H1 (cell line): ENCODE measurements at regions not wholly inside any gene's neighbourhood (a gene's known extent, or its start where the extent isn't known, plus 50 kb on each side); places are given as distances from the start of the nearest gene placed in this dataset.

Source experiments
- CHD7 ChIP-seq: fragments of 300-600 bp; sonication (generic); IDR thresholded peaks from 2 replicates; pipeline ENCODE4 v1.7.1; 2012; ENCODE audit warnings: low read length, moderate library complexity, mild to moderate bottlenecking, inconsistent platforms; ENCODE audit not compliant: insufficient replicate concordance

GRCh38 chrX:147776988-147777387, 134.7 kb upstream of the FMR1 start (continued):
- TF ChIP-seq CHD7: no peak
- TF ChIP-seq, all 59 proteins: peak for 0
